ENCODE measurements at regions not wholly inside any gene's neighbourhood (a gene's known extent, or its start where the extent isn't known, plus 50 kb on each side); places are given as distances from the start of the nearest gene placed in this dataset.

DNA sequence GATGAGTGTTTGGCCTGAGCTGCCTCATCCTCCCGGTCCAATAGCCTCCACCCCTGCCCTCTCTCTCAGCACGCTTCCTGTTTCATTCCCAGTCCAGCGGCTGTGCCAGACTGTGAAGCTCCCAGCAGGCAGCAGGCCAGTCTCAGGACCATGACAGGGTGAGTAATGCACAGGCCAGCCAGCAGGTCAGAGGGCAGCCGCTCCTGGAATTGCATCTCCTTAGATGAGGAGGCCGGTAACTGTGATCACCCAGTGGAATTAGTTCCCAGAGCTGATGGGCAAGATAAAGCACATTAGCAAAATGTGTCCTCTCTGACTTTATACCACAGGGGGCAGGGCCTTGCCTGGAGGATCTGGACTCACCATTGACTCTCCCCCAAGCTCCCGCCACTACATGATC is 251.2 kb downstream of the ETS1 start:
- CTCF ChIA-PET = interaction anchor here (1.1 to 2.3 kb wide), 4 partner anchors 19 to 495 kb away, joined by 3 to 6 read pairs (median 4); no protein-coding TSS in a partner anchor
- Histone ChIP-seq H3K9ac (no peak overlapping the region), H3K79me2 (ENCODE audit: insufficient read depth) (no peaks in the 10 kb centered on the region), H3K9me3 (no peaks in the 10 kb centered on the region), H3K36me3 (replicated peaks in 1 of 2; ENCODE audit: control insufficient read depth in 1 of 2, insufficient read depth in 2 of 2, low read length in 1 of 2) (no peaks in the 10 kb centered on the region), H3K4me1 (ENCODE audit: control insufficient read depth in 1 of 2, insufficient read depth in 2 of 2, low read depth in 1 of 2, low read length in 1 of 2) (peaks cover 0 to 6% of the 10 kb centered on the region in 2 experiments; a peak in 1 of 4 replicates), H3K27me3 (ENCODE audit: insufficient read depth) (no peaks in the 10 kb centered on the region), H3K27ac (ENCODE audit: low read depth in 2 of 2, low read length in 1 of 2) (no peak overlapping the region), H2AFZ (ENCODE audit: low read depth) (0 out of 2 replicates have a peak overlapping the region, but pooled peaks have one; percentile 50), H3K9me2 (no peaks in the 10 kb centered on the region), H3K4me3 (ENCODE audit: low read depth in 2 of 2, low read length in 1 of 2) (no peak overlapping the region), H4K20me1 (ENCODE audit: insufficient read depth) (no peaks in the 10 kb centered on the region), H3F3A (replicated peaks; ENCODE audit: insufficient read depth) (no peaks in the 10 kb centered on the region), H3K4me2 (no peak overlapping the region)
- POLR2A ChIA-PET = no interaction called here
- no peak for DNase-seq
- 78% methylated on average over 5 of the region's 6 CpGs for WGBS (ENCODE audit: low lambda C conversion rate)
- TF ChIP-seq, protein P1, sequence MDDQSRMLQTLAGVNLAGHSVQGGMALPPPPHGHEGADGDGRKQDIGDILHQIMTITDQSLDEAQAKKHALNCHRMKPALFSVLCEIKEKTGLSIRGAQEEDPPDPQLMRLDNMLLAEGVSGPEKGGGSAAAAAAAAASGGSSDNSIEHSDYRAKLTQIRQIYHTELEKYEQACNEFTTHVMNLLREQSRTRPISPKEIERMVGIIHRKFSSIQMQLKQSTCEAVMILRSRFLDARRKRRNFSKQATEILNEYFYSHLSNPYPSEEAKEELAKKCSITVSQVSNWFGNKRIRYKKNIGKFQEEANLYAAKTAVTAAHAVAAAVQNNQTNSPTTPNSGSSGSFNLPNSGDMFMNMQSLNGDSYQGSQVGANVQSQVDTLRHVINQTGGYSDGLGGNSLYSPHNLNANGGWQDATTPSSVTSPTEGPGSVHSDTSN (IDR thresholded peaks at IDR 0.05) = peak; percentile 55
- no peak for TF ChIP-seq RAD21 (IDR thresholded peaks at IDR 0.05; ENCODE audit: low read length)
- peak; percentile 61 for TF ChIP-seq TCF12 (IDR thresholded peaks at IDR 0.05)
- peak in 1 of 2 experiments; percentile 44; a peak in 1 of 4 replicates for TF ChIP-seq EP300 (IDR thresholded peaks at IDR 0.05; ENCODE audit: borderline replicate concordance in 1 of 2, low read depth in 1 of 2, low read length in 1 of 2)
- no peak for TF ChIP-seq TEAD4 (IDR thresholded peaks at IDR 0.05; ENCODE audit: borderline replicate concordance, insufficient read depth)
- TF ChIP-seq GABPA (IDR thresholded peaks at IDR 0.05; ENCODE audit: low read depth) = no peak
- TF ChIP-seq CHD2 (IDR thresholded peaks at IDR 0.05; ENCODE audit: low read length, partially characterized antibody) = no peak
- TF ChIP-seq FOSL2 (IDR thresholded peaks at IDR 0.05; ENCODE audit: borderline replicate concordance, low read depth) = peak; percentile 23; the same call in 1 of the 2 replicates
- TF ChIP-seq YY1 (IDR thresholded peaks at IDR 0.05; ENCODE audit: low read depth) = no peak
- no peak for TF ChIP-seq POLR2AphosphoS5 (IDR thresholded peaks at IDR 0.05; ENCODE audit: low read depth, low read length)
- TF ChIP-seq, protein P2, sequence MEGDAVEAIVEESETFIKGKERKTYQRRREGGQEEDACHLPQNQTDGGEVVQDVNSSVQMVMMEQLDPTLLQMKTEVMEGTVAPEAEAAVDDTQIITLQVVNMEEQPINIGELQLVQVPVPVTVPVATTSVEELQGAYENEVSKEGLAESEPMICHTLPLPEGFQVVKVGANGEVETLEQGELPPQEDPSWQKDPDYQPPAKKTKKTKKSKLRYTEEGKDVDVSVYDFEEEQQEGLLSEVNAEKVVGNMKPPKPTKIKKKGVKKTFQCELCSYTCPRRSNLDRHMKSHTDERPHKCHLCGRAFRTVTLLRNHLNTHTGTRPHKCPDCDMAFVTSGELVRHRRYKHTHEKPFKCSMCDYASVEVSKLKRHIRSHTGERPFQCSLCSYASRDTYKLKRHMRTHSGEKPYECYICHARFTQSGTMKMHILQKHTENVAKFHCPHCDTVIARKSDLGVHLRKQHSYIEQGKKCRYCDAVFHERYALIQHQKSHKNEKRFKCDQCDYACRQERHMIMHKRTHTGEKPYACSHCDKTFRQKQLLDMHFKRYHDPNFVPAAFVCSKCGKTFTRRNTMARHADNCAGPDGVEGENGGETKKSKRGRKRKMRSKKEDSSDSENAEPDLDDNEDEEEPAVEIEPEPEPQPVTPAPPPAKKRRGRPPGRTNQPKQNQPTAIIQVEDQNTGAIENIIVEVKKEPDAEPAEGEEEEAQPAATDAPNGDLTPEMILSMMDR (IDR thresholded peaks at IDR 0.05) = no peak
- TF ChIP-seq TAF1 (IDR thresholded peaks at IDR 0.05; ENCODE audit: borderline replicate concordance, low read depth, low read length) = no peak
- no peak for TF ChIP-seq GATA2 (CRISPR knock-in tag; IDR thresholded peaks at IDR 0.05)
- TF ChIP-seq MEF2A (IDR thresholded peaks at IDR 0.05; ENCODE audit: borderline replicate concordance, low read depth) = no peak
- 0 out of 2 replicates have a peak, but pooled peaks have one; percentile 11 for TF ChIP-seq RXRA (IDR thresholded peaks at IDR 0.05; ENCODE audit: borderline replicate concordance, low read depth)
- TF ChIP-seq JUND (IDR thresholded peaks at IDR 0.05) = peak; percentile 16; the same call in 1 of the 2 replicates
- TF ChIP-seq NFIC (IDR thresholded peaks at IDR 0.05; ENCODE audit: borderline replicate concordance) = peak; percentile 69; the same call in 1 of the 2 replicates

Data from SK-N-SH (cell line).